ENCODE measurements at regions not wholly inside any gene's neighbourhood (a gene's known extent, or its start where the extent isn't known, plus 50 kb on each side); places are given as distances from the start of the nearest gene placed in this dataset.

GRCh38 chr3:193992425-193993037 lies 143.4 kb upstream of the HES1 start:
- Mint-ChIP-seq H3K27me3 (ENCODE audit: low read depth) (peaks cover 28% of the 10 kb centered on the region), H3K36me3 (ENCODE audit: insufficient read depth in 1 of 3, low read depth in 3 of 3) (peaks cover 0 to 4% (median 3%) of the 10 kb centered on the region in 3 experiments; a peak in 3 of 7 replicates), H3K9me3 (peaks cover 4% of the 10 kb centered on the region in 2 experiments; a peak in 4 of 5 replicates), H3K27ac (no peak overlapping the region), H3K4me3 (no peak overlapping the region), H3K4me1 (peaks cover 50 to 54% of the 10 kb centered on the region in 2 experiments)
- no peak overlapping the region for H3K4me2 ChIP-seq (ENCODE audit: insufficient read depth, insufficient read length, low read length)
- no peak overlapping the region for H3T11ph ChIP-seq (ENCODE audit: low read length)
- no peaks in the 10 kb centered on the region for H3K23me2 ChIP-seq (ENCODE audit: insufficient read length, low read depth, low read length, poor library complexity, severe bottlenecking)
- no peak overlapping the region for H4K8ac ChIP-seq (replicated peaks; ENCODE audit: insufficient read length, low read depth, low read length)
- no peak overlapping the region for H4K91ac ChIP-seq (ENCODE audit: insufficient read length, low read depth, low read length)
- no peak for DNase-seq
- no peak overlapping the region for H2AFZ ChIP-seq (ENCODE audit: low read length)
- no peak overlapping the region for H3K9ac ChIP-seq (ENCODE audit: extremely low read depth, insufficient read length, low read length)
- H2BK12ac ChIP-seq (ENCODE audit: insufficient read length, low read depth, low read length): no peak overlapping the region
- no peak overlapping the region for H3K14ac ChIP-seq (ENCODE audit: insufficient read depth, low read length)
- no peak overlapping the region for H4K5ac ChIP-seq (ENCODE audit: insufficient read length, low read depth, low read length)
- H2AK5ac ChIP-seq (ENCODE audit: insufficient read length, low read length): no peak overlapping the region
- H3K23ac ChIP-seq (ENCODE audit: insufficient read length, low read depth, low read length): no peak overlapping the region
- no peak overlapping the region for H3K18ac ChIP-seq (ENCODE audit: insufficient read length, low read depth, low read length)
- H4K20me1 ChIP-seq (ENCODE audit: control insufficient read depth, insufficient read depth, insufficient read length): no peaks in the 10 kb centered on the region
- whole genome bisulfite sequencing (ENCODE audit: extremely low coverage, insufficient read length, low lambda C conversion rate): no CpG with 5 or more reads among the region's 2 CpGs
- H2BK20ac ChIP-seq (ENCODE audit: low read depth, low read length, poor library complexity, severe bottlenecking): no peak overlapping the region
- H3K79me2 ChIP-seq (ENCODE audit: insufficient read depth, low read length): no peaks in the 10 kb centered on the region
- H2BK15ac ChIP-seq (ENCODE audit: low read depth, low read length): no peak overlapping the region
- no peak for TF ChIP-seq CTCF (conservative IDR thresholded peaks at IDR 0.05)
- H3K27me3 ChIP-seq (ENCODE audit: insufficient read depth, low read length): no peaks in the 10 kb centered on the region
- H2BK5ac ChIP-seq (ENCODE audit: insufficient read length, low read length): no peak overlapping the region
- no peaks in the 10 kb centered on the region for H3K9me3 ChIP-seq (ENCODE audit: control insufficient read depth, low read depth, low read length)
- no peaks in the 10 kb centered on the region for H3K79me1 ChIP-seq (ENCODE audit: insufficient read depth, low read depth, low read length, poor library complexity, severe bottlenecking)
- H3K4me1 ChIP-seq (ENCODE audit: insufficient read depth, low read length): peaks cover 6% of the 10 kb centered on the region; the same call in 1 of the 2 replicates
- no peak overlapping the region for H3K4ac ChIP-seq (ENCODE audit: low read depth, low read length)
- no peak overlapping the region for H3K27ac ChIP-seq (ENCODE audit: insufficient read length, low read depth, low read length)
- H2BK120ac ChIP-seq (ENCODE audit: low read depth, low read length, poor library complexity, severe bottlenecking): no peak overlapping the region
- H3K56ac ChIP-seq (ENCODE audit: insufficient read length, low read depth, low read length): no peak overlapping the region

Measured in H9 (cell line).